Left lung (tissue), 4 donors: ENCODE measurements at regions not wholly inside any gene's neighbourhood (a gene's known extent, or its start where the extent isn't known, plus 50 kb on each side); places are given as distances from the start of the nearest gene placed in this dataset.
A peak's percentile ranks its signal among the peaks of the same experiment; 100 is the strongest.

Experiments used
- ATAC-seq: fragments of 200-7000 bp; cut with Tn5 transposase; one replicate; pipeline ENCODE4 v1.9.1; 2020; ENCODE audit warnings: moderate library complexity
- DNase-seq, 4 donors: peaks; one replicate each; pipeline ENCODE4 v3.0.0-alpha.2; 2013 to 2020
- H3K27ac ChIP-seq, 2 donors: fragments of 200-600 bp; sonication (generic) in 1 of 2; one replicate each; pipeline versions ENCODE4 v1.5.0 to v1.8.0; 2020 to 2021
- H3K27me3 ChIP-seq, 2 donors: fragments of 200-600 bp; sonication (generic) in 1 of 2; one replicate each; pipeline versions ENCODE4 v1.5.0 to v1.8.0; 2020 to 2021
- H3K36me3 ChIP-seq, 2 donors: fragments of 200-600 bp; sonication (generic) in 1 of 2; one replicate each; pipeline versions ENCODE4 v1.5.0 to v1.8.0; 2020 to 2021
- H3K4me1 ChIP-seq, 2 donors: fragments of 200-600 bp; one replicate each; pipeline ENCODE4 v1.8.0; 2021
- H3K4me3 ChIP-seq, 2 donors: fragments of 200-600 bp; sonication (generic) in 1 of 2; one replicate each; pipeline versions ENCODE4 v1.5.0 to v1.8.0; 2020 to 2021; ENCODE audit warnings: mild to moderate bottlenecking in 1 of 2
- H3K9me3 ChIP-seq, 2 donors: fragments of 200-600 bp; sonication (generic) in 1 of 2; one replicate each; pipeline versions ENCODE4 v1.5.0 to v1.8.0; 2020 to 2021
- CTCF ChIP-seq, 2 donors: fragments of 200-600 bp; sonication (generic) in 1 of 2; IDR thresholded peaks; one replicate each; pipeline versions ENCODE4 v1.5.0 to v1.8.0; 2021; ENCODE audit warnings: antibody characterized with exemption in 2 of 2
- intact Hi-C, 2 donors: fragments of 100-400 bp; cut with DNase I; formaldehyde crosslinking; loops; one replicate each; pipeline versions ENCODE4 v1.11.2 to v1.14.2; 2022
- donor health status: DM: no; HTN: yes; CAD: no.
- donor health status: DM: no; HTN: no; CAD: no.

GRCh38 chr11:109728056-109728455 lies 306.1 kb downstream of the C11orf87 start:
- H3K27me3 ChIP-seq = no peaks in the 10 kb centered on the region
- H3K4me1 ChIP-seq = no peaks in the 10 kb centered on the region
- intact Hi-C loops = no loop called here
- ATAC-seq (peak; percentile 65), DNase-seq (no peak)
- no peak for TF ChIP-seq CTCF (IDR thresholded peaks at IDR 0.05)
- no peak overlapping the region for H3K27ac ChIP-seq
- no peak overlapping the region for H3K4me3 ChIP-seq
- H3K36me3 ChIP-seq = no peaks in the 10 kb centered on the region
- no peaks in the 10 kb centered on the region for H3K9me3 ChIP-seq

- intact Hi-C loops = no loop called here
- Histone ChIP-seq H3K4me3 (no peak overlapping the region), H3K36me3 (no peaks in the 10 kb centered on the region), H3K27me3 (no peaks in the 10 kb centered on the region), H3K4me1 (no peaks in the 10 kb centered on the region), H3K9me3 (no peaks in the 10 kb centered on the region), H3K27ac (no peak overlapping the region)
- no peak for TF ChIP-seq CTCF (IDR thresholded peaks at IDR 0.05)
- DNase-seq = peak in 2 of 4 donors; percentile 3 to 37
- peak; percentile 86 for ATAC-seq
These were observed 307.8 kb downstream of the C11orf87 start for GRCh38 chr11:109729761-109730160.

GRCh38 chr11:109730669-109731068 lies 308.7 kb downstream of the C11orf87 start:
- intact Hi-C loops = no loop called here
- no peak for TF ChIP-seq CTCF (IDR thresholded peaks at IDR 0.05)
- H3K4me1 ChIP-seq = no peaks in the 10 kb centered on the region
- H3K27me3 ChIP-seq = no peaks in the 10 kb centered on the region
- H3K27ac ChIP-seq = no peak overlapping the region
- DNase-seq (no peak), ATAC-seq (no peak)
- no peaks in the 10 kb centered on the region for H3K36me3 ChIP-seq
- no peaks in the 10 kb centered on the region for H3K9me3 ChIP-seq
- H3K4me3 ChIP-seq = no peak overlapping the region

GRCh38 chr11:109731451-109731850 lies 309.5 kb downstream of the C11orf87 start:
- Histone ChIP-seq H3K4me1 (no peaks in the 10 kb centered on the region), H3K27ac (no peak overlapping the region), H3K4me3 (no peak overlapping the region), H3K9me3 (no peaks in the 10 kb centered on the region), H3K27me3 (no peaks in the 10 kb centered on the region), H3K36me3 (no peaks in the 10 kb centered on the region)
- no peak for DNase-seq
- TF ChIP-seq CTCF (IDR thresholded peaks at IDR 0.05) = no peak
- ATAC-seq = no peak
- intact Hi-C loops = no loop called here

GRCh38 chr11:109733245-109733644 lies 311.3 kb downstream of the C11orf87 start:
- DNase-seq = no peak
- no peaks in the 10 kb centered on the region for H3K36me3 ChIP-seq
- no peak for ATAC-seq

More at GRCh38 chr11:109733245-109733644, 311.3 kb downstream of the C11orf87 start:
- TF ChIP-seq CTCF (IDR thresholded peaks at IDR 0.05) = no peak
- no peak overlapping the region for H3K27ac ChIP-seq
- no peaks in the 10 kb centered on the region for H3K4me1 ChIP-seq
- H3K9me3 ChIP-seq = no peaks in the 10 kb centered on the region
- H3K4me3 ChIP-seq = no peak overlapping the region
- H3K27me3 ChIP-seq = no peaks in the 10 kb centered on the region
- intact Hi-C loops = no loop called here
